ENCODE measurements at regions not wholly inside any gene's neighbourhood (a gene's known extent, or its start where the extent isn't known, plus 50 kb on each side); places are given as distances from the start of the nearest gene placed in this dataset.

DNA sequence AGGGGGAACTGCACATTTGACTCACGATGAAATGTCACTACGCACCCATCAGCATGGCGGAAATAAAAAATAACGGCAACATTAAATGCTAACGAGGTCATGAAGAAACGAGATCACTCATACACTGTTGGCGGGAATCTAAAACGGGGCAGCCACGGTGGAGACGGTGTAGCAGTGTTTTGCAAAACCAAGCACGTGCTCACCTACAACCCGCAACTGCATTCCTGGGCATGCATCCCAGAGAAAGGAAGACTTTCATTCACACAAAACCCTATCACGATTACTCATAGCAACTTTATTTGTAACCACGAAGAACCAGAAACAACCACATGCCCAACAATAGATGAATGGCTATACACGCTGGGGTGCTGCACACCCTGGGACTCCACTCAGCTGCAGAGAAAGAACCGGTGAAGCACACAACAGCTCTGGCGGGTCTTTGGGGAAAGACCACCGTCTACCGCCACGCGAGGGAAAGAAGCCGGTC lies 77.0 kb downstream of the YTHDF1 start:
- TF ChIP-seq ZNF396 (CRISPR knock-in tag; IDR thresholded peaks at IDR 0.05; ENCODE audit: borderline replicate concordance) (no peak), CTCF (IDR thresholded peaks at IDR 0.05) (no peak), USF1 (CRISPR knock-in tag; IDR thresholded peaks at IDR 0.05) (no peak), MYBL2 (CRISPR knock-in tag; IDR thresholded peaks at IDR 0.05) (no peak), ESRRA (CRISPR knock-in tag; IDR thresholded peaks at IDR 0.05; ENCODE audit: borderline replicate concordance) (no peak), NFYB (CRISPR knock-in tag; conservative IDR thresholded peaks at IDR 0.05; ENCODE audit: low read depth) (no peak), FOXJ3 (CRISPR knock-in tag; IDR thresholded peaks at IDR 0.05; ENCODE audit: borderline replicate concordance) (no peak), ZNF138 (CRISPR knock-in tag; conservative IDR thresholded peaks at IDR 0.05) (no peak)
- TF ChIP-seq, protein P1, sequence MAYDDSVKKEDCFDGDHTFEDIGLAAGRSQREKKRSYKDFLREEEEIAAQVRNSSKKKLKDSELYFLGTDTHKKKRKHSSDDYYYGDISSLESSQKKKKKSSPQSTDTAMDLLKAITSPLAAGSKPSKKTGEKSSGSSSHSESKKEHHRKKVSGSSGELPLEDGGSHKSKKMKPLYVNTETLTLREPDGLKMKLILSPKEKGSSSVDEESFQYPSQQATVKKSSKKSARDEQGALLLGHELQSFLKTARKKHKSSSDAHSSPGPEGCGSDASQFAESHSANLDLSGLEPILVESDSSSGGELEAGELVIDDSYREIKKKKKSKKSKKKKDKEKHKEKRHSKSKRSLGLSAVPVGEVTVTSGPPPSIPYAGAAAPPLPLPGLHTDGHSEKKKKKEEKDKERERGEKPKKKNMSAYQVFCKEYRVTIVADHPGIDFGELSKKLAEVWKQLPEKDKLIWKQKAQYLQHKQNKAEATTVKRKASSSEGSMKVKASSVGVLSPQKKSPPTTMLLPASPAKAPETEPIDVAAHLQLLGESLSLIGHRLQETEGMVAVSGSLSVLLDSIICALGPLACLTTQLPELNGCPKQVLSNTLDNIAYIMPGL (CRISPR knock-in tag; IDR thresholded peaks at IDR 0.05): no peak
- TF ChIP-seq, protein P2, sequence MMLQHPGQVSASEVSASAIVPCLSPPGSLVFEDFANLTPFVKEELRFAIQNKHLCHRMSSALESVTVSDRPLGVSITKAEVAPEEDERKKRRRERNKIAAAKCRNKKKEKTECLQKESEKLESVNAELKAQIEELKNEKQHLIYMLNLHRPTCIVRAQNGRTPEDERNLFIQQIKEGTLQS (CRISPR knock-in tag; conservative IDR thresholded peaks at IDR 0.05): no peak
- TF ChIP-seq, protein P3, sequence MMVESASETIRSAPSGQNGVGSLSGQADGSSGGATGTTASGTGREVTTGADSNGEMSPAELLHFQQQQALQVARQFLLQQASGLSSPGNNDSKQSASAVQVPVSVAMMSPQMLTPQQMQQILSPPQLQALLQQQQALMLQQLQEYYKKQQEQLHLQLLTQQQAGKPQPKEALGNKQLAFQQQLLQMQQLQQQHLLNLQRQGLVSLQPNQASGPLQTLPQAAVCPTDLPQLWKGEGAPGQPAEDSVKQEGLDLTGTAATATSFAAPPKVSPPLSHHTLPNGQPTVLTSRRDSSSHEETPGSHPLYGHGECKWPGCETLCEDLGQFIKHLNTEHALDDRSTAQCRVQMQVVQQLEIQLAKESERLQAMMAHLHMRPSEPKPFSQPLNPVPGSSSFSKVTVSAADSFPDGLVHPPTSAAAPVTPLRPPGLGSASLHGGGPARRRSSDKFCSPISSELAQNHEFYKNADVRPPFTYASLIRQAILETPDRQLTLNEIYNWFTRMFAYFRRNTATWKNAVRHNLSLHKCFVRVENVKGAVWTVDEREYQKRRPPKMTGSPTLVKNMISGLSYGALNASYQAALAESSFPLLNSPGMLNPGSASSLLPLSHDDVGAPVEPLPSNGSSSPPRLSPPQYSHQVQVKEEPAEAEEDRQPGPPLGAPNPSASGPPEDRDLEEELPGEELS (CRISPR knock-in tag; IDR thresholded peaks at IDR 0.05): no peak

Data from WTC11 (cell line).